ENCODE measurements at regions not wholly inside any gene's neighbourhood (a gene's known extent, or its start where the extent isn't known, plus 50 kb on each side); places are given as distances from the start of the nearest gene placed in this dataset.

GRCh38 chr4:73001885-73002284 is 67.6 kb downstream of the COX18 start:
- no peak for DNase-seq (ENCODE audit: low spot score)

- DNase-seq (ENCODE audit: low spot score) = no peak
These were observed 72.1 kb downstream of the COX18 start for GRCh38 chr4:72997409-72997808.

- DNase-seq (ENCODE audit: low spot score) = no peak
These were observed 74.8 kb downstream of the COX18 start for GRCh38 chr4:72994670-72995069.

GRCh38 chr4:72993876-72994275 is 75.6 kb downstream of the COX18 start:
- DNase-seq (ENCODE audit: low spot score) = no peak

- DNase-seq (ENCODE audit: low spot score) = no peak
These were observed 77.6 kb downstream of the COX18 start for GRCh38 chr4:72991873-72992272.

- DNase-seq (ENCODE audit: low spot score) = no peak
These were observed 81.5 kb downstream of the COX18 start for GRCh38 chr4:72987741-72988729.

- DNase-seq (ENCODE audit: low spot score) = no peak
These were observed 85.2 kb downstream of the COX18 start for GRCh38 chr4:72984351-72984750.

GRCh38 chr4:72983709-72984108 is 85.8 kb downstream of the COX18 start:
- DNase-seq (ENCODE audit: low spot score) = no peak

- no peak for DNase-seq (ENCODE audit: low spot score)
These were observed 91.5 kb downstream of the COX18 start for GRCh38 chr4:72977936-72978485.

- no peak for DNase-seq (ENCODE audit: low spot score)
These were observed 94.1 kb downstream of the COX18 start for GRCh38 chr4:72975488-72975784.

- no peak for DNase-seq (ENCODE audit: low spot score)
These were observed 94.6 kb downstream of the COX18 start for GRCh38 chr4:72974694-72975487.

GRCh38 chr4:72971572-72971971 is 97.9 kb downstream of the COX18 start:
- DNase-seq (ENCODE audit: low spot score) = no peak

- DNase-seq (ENCODE audit: low spot score) = no peak
These were observed 98.8 kb downstream of the COX18 start for GRCh38 chr4:72970756-72971155.

- no peak for DNase-seq (ENCODE audit: low spot score)
These were observed 99.5 kb downstream of the COX18 start for GRCh38 chr4:72969976-72970375.

- DNase-seq (ENCODE audit: low spot score) = no peak
These were observed 102.9 kb downstream of the COX18 start for GRCh38 chr4:72966652-72967051.

- no peak for DNase-seq (ENCODE audit: low spot score)
These were observed 110.1 kb downstream of the COX18 start for GRCh38 chr4:72959411-72959810.

- DNase-seq (ENCODE audit: low spot score) = no peak
These were observed 114.7 kb downstream of the COX18 start for GRCh38 chr4:72954811-72955210.

- no peak for DNase-seq (ENCODE audit: low spot score)
These were observed 115.9 kb downstream of the COX18 start for GRCh38 chr4:72953571-72953970.

- DNase-seq (ENCODE audit: low spot score) = no peak
These were observed 117.9 kb downstream of the COX18 start for GRCh38 chr4:72951628-72952027.

- no peak for DNase-seq (ENCODE audit: low spot score)
These were observed 118.4 kb downstream of the COX18 start for GRCh38 chr4:72951147-72951546.

- DNase-seq (ENCODE audit: low spot score) = no peak
These were observed 121.4 kb downstream of the COX18 start for GRCh38 chr4:72948080-72948479.

- DNase-seq (ENCODE audit: low spot score) = no peak
These were observed 123.7 kb downstream of the COX18 start for GRCh38 chr4:72945719-72946336.
